Heart left ventricle (tissue), 16 donors: ENCODE measurements at regions not wholly inside any gene's neighbourhood (a gene's known extent, or its start where the extent isn't known, plus 50 kb on each side); places are given as distances from the start of the nearest gene placed in this dataset.

ENCODE experiments used
- ATAC-seq, 4 donors: fragments of 200-7000 bp; cut with Tn5 transposase; one replicate each; pipeline ENCODE4 v1.9.1; 2020 to 2022; ENCODE audit warnings: moderate library complexity in 4 of 4, mild to moderate bottlenecking in 3 of 4, moderate number of reproducible peaks in 1 of 4
- DNase-seq, 5 donors: peaks; one replicate each; pipeline ENCODE4 v3.0.0-alpha.2; 2020
- H3K27ac ChIP-seq, 12 donors: fragments of 200-600 bp; sonication (generic) in 4 of 12; one replicate each; pipeline versions ENCODE4 v1.5.0 to v1.8.0; 2016 to 2022; ENCODE audit warnings: mild to moderate bottlenecking in 2 of 12
- H3K27me3 ChIP-seq, 9 donors: fragments of 200-600 bp; sonication (generic) in 2 of 9; one replicate each; pipeline versions ENCODE4 v1.5.1 to v1.8.0; 2016 to 2022; ENCODE audit warnings: mild to moderate bottlenecking in 3 of 9
- H3K36me3 ChIP-seq, 9 donors: fragments of 200-600 bp; sonication (generic) in 2 of 9; one replicate each; pipeline versions ENCODE4 v1.5.0 to v1.8.0; 2018 to 2022; ENCODE audit warnings: mild to moderate bottlenecking in 2 of 9
- H3K4me1 ChIP-seq, 12 donors: fragments of 200-600 bp; sonication (generic) in 4 of 12; one replicate each; pipeline versions ENCODE4 v1.5.0 to v1.8.0; 2016 to 2022; ENCODE audit warnings: mild to moderate bottlenecking in 3 of 12
- H3K4me3 ChIP-seq, 12 donors: fragments of 200-600 bp; sonication (generic) in 4 of 12; one replicate each; pipeline versions ENCODE4 v1.5.0 to v1.8.0; 2017 to 2022; ENCODE audit warnings: mild to moderate bottlenecking in 9 of 12, moderate library complexity in 4 of 12
- H3K9me3 ChIP-seq, 12 donors: fragments of 200-600 bp; sonication (generic) in 4 of 12; one replicate each; pipeline versions ENCODE4 v1.5.0 to v1.8.0; 2016 to 2022; ENCODE audit warnings: mild to moderate bottlenecking in 1 of 12
- POLR2A ChIP-seq, 2 donors: fragments of 450-650 bp; IDR thresholded peaks; one replicate each; pipeline ENCODE4 v1.6.1; 2017; ENCODE audit warnings: antibody characterized with exemption in 2 of 2, mild to moderate bottlenecking in 2 of 2, moderate library complexity in 2 of 2
- WGBS, 4 donors: extraction: QIAGEN DNeasy Blood & Tissue Kit in 2 of 4; methylation state at CpG; one replicate each; pipeline versions ENCODE4 v1.1.5 to v1.1.7; 2013 to 2018; 5-methylcytosine and 5-hydroxymethylcytosine counted together
- intact Hi-C, 10 donors: fragments of 100-400 bp; cut with DNase I; formaldehyde crosslinking; loops; one replicate each; pipeline versions ENCODE4 v1.11.1 to v1.14.2; 2022
- TF ChIP-seq, protein P1 (sequence below), 12 donors: fragments of 200-600 bp; sonication (generic) in 4 of 12; IDR thresholded peaks; one replicate each; pipeline versions ENCODE4 v1.5.0 to v1.8.0; 2018 to 2022; ENCODE audit warnings: antibody characterized with exemption in 12 of 12, mild to moderate bottlenecking in 5 of 12
- donor health status: ischemic (EF 13 %, LVEDD 7.1; RV severe dilation, severe dysfunction).
- donor health status: healthy with polysubstance abuse.
- donor health status: DM: no; HTN: yes; CAD: no.
- donor health status: DM: no; HTN: no; CAD: no.
- donor health status: ischemic (EF 25% LVEDD 6.9; RV normal size, moderate dysfunction).
- donor health status: ischemic (EF 25% LVEDD 5.7; RV mildly dilated, moderate dysfunction).
- donor health status: healthy.
- donor health status: DM: yes; HTN: yes; CAD: no.
- donor health status: ischemic (EF 35%, LVEDD 5.7; RV mildly dilated, moderate dysfunction).
- donor health status: nonischemic (EF 11% LVEDD 7.7; RV severe dilation, severe dysfunction).
- donor health status: DM: yes; HTN: yes; CAD: no.
- donor health status: PGD.
- donor health status: ischemic (EF 29% LVEDD 5.4; RV normal size, mild dysfunction).
- donor health status: nonischemic (EF 23%, LVEDD 6.1; RV moderate dilation, normal function).

DNA sequence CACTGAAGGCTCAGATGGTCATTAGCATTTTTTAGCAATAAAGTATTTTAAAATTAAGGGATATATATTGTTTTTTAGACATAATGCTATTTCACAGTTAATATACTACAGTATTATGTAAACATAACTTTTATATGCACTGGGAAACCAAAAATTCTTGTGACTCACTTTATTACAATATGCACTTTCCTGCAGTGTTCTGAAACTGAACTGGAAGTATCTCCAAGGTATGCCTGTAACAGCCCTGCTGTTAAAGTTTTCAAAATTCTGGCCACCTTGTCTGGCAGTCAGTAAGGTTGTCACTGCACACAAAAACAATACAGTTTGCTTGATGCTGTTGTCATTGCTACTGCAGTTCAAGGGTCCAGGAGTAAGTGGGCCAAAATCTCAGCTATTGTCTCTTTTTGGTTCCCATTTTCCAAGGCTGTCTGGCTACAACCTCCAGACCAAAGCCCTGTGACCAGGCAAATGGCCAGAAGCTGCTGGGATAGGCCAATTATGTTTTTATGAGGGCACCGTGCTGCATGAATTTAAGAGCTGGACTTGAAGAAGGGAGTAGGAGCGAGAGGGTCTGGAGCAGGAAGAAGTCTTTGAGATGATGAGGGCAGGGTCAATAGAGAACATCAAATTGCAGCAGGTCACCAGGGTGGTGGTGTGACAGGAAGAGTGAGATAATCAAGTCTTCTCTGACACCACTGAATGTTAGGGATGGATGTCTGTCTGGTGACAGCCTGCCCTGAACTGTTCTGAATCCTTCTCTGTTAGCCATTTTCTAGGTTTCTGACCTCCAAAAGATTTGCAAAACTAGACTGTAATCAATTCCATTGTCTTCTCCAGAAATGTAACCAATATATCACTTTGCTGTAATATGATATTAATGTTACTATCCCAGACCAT lies 82.3 kb upstream of the CACHD1 start:
- intact Hi-C loops: loop anchor here in 3 of 10 donors (10.0 kb wide), 3 partner anchors 277 to 437 kb away; no protein-coding TSS in a partner anchor
- no peak for ATAC-seq
- TF ChIP-seq, protein P1, sequence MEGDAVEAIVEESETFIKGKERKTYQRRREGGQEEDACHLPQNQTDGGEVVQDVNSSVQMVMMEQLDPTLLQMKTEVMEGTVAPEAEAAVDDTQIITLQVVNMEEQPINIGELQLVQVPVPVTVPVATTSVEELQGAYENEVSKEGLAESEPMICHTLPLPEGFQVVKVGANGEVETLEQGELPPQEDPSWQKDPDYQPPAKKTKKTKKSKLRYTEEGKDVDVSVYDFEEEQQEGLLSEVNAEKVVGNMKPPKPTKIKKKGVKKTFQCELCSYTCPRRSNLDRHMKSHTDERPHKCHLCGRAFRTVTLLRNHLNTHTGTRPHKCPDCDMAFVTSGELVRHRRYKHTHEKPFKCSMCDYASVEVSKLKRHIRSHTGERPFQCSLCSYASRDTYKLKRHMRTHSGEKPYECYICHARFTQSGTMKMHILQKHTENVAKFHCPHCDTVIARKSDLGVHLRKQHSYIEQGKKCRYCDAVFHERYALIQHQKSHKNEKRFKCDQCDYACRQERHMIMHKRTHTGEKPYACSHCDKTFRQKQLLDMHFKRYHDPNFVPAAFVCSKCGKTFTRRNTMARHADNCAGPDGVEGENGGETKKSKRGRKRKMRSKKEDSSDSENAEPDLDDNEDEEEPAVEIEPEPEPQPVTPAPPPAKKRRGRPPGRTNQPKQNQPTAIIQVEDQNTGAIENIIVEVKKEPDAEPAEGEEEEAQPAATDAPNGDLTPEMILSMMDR (IDR thresholded peaks at IDR 0.05): no peak
- TF ChIP-seq POLR2A (IDR thresholded peaks at IDR 0.05): no peak
- Histone ChIP-seq H3K27me3 (no peaks in the 10 kb centered on the region), H3K27ac (peak overlapping the region in 3 of 12 donors; percentile 18 to 45 (median 41)), H3K4me3 (no peak overlapping the region), H3K36me3 (no peaks in the 10 kb centered on the region), H3K4me1 (peaks cover 0 to 9% (median 0%) of the 10 kb centered on the region in 12 donors), H3K9me3 (peaks cover 0 to 6% (median 0%) of the 10 kb centered on the region in 12 donors)
- peak in 1 of 5 donors; percentile 18 for DNase-seq
- WGBS, 4 donors: 75 to 82% (median 77%) methylated on average over 2 of the region's 2 CpGs

DNA sequence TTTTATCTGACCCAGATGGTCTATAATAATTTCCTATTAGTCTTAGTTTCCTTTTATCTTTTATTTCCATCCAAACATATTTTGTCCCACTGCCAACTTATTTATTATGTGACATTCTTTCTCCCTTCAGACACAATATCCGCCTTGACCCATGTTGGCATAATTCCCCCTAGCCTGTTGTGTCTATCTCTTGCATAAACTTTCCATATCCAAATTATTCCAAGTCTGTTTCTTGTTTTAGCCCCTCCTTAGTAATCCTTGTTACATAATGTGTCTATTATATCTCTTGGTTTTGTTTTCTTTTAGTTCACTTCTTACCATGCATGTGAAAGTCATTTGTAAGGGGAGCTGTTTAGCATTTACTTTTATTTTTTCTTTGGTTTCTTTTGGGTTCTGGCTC lies 81.6 kb upstream of the CACHD1 start:
- 70 to 83% (median 76%) methylated on average over 1 of the region's 1 CpG for WGBS, 4 donors
- no peak for ATAC-seq

DNA sequence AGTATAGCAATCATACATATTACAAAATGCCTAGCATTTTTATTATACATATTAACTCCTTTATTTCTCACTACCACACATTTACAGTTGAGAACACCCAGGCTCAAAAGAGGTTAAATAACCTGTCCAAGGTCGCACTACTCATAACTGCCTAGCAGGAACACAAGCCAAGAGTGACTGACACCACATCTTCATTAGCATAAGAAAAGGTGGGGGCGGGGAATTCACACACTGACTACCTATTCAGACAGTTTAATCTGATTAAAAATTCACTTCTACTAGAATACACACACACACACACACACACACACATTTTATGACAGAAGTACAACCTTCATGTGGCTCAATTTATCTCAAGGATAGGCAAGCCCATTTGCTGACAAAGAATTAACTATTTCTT lies 77.8 kb upstream of the CACHD1 start:
- ATAC-seq (no peak), DNase-seq (no peak)
- 47 to 63% (median 54%) methylated on average over 2 of the region's 2 CpGs for WGBS, 4 donors
- intact Hi-C loops: no loop called here
- no peak overlapping the region for H3K27ac ChIP-seq
- no peaks in the 10 kb centered on the region for H3K27me3 ChIP-seq
- no peaks in the 10 kb centered on the region for H3K9me3 ChIP-seq
- H3K4me1 ChIP-seq: peaks cover 0 to 9% (median 0%) of the 10 kb centered on the region in 12 donors
- no peaks in the 10 kb centered on the region for H3K36me3 ChIP-seq
- no peak overlapping the region for H3K4me3 ChIP-seq
- TF ChIP-seq POLR2A (IDR thresholded peaks at IDR 0.05): no peak
- TF ChIP-seq, protein P1 (IDR thresholded peaks at IDR 0.05): no peak

More for the DNA sequence above, 81.6 kb upstream of the CACHD1 start:
- intact Hi-C loops: loop anchor here in 3 of 10 donors (10.0 kb wide), 3 partner anchors 276 to 436 kb away; no protein-coding TSS in a partner anchor
- no peaks in the 10 kb centered on the region for H3K36me3 ChIP-seq
- H3K4me3 ChIP-seq: no peak overlapping the region
- TF ChIP-seq POLR2A (IDR thresholded peaks at IDR 0.05): no peak
- TF ChIP-seq, protein P1 (IDR thresholded peaks at IDR 0.05): no peak
- no peak for DNase-seq
- H3K27ac ChIP-seq: peak overlapping the region in 3 of 12 donors; percentile 18 to 45 (median 41)
- H3K27me3 ChIP-seq: no peaks in the 10 kb centered on the region
- H3K9me3 ChIP-seq: peaks cover 0 to 6% (median 0%) of the 10 kb centered on the region in 12 donors
- peaks cover 0 to 9% (median 0%) of the 10 kb centered on the region in 12 donors for H3K4me1 ChIP-seq

DNA sequence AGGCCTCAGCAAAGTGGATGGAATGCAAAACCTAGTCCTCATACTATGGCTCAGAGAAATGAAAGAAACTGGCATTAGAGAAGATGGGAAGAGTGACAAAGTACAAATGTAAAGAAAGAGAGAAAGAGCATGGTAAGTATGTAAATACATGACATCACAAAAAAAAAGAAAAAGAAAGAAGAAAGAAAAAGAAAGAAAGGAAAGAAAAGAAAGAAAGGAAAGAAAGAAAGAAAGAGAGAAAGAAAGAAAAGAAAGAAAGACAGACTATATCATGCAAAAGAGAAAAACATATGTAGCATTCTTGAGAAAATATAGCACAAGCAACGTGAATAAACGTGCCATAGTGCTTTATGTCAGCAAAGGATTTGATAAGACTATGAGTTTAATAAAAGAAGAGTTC lies 76.1 kb upstream of the CACHD1 start:
- no peaks in the 10 kb centered on the region for H3K27me3 ChIP-seq
- TF ChIP-seq POLR2A (IDR thresholded peaks at IDR 0.05): no peak
- TF ChIP-seq, protein P1 (IDR thresholded peaks at IDR 0.05): no peak
- no peak for ATAC-seq
- no peaks in the 10 kb centered on the region for H3K9me3 ChIP-seq
- DNase-seq: no peak
- no peak overlapping the region for H3K27ac ChIP-seq
- intact Hi-C loops: no loop called here
- no peak overlapping the region for H3K4me3 ChIP-seq
- no peaks in the 10 kb centered on the region for H3K4me1 ChIP-seq
- no peaks in the 10 kb centered on the region for H3K36me3 ChIP-seq
- 79 to 86% (median 82%) methylated on average over 2 of the region's 2 CpGs for WGBS, 4 donors
